C1 segment of cervical spinal cord (tissue), 14 donors: ENCODE measurements at regions not wholly inside any gene's neighbourhood (a gene's known extent, or its start where the extent isn't known, plus 50 kb on each side); places are given as distances from the start of the nearest gene placed in this dataset.

Experiments used
- DNase-seq, 14 donors: peaks; one replicate each; lab custom pipeline; 2025; lab: John Stamatoyannopoulos, UW

- DNase-seq: no peak
These were observed 370.6 kb upstream of the NCAM2 start for GRCh38 chr21:20627594-20627993.

DNA sequence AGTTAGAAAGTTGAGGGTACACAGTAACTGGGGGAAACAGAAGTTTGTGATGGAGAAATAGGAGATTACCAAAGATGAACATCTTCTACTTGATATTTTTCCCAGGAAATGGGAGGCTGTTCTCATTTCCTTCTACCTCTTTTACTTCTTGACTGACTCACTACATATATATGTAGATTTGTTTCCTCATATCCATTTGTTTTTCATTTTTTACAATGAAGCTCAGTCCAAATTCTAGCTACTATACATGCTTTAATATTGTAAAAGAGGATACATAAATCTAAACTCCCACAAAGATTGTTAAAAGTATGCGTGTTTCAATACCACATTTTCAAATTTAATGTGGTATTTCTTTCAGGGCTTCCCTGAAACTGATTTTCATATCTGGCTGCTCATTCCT lies 366.6 kb upstream of the NCAM2 start:
- DNase-seq: no peak

- DNase-seq: no peak
These were observed 359.2 kb upstream of the NCAM2 start for GRCh38 chr21:20639026-20639425.

GRCh38 chr21:20641241-20641640 lies 357.0 kb upstream of the NCAM2 start:
- no peak for DNase-seq

- no peak for DNase-seq
These were observed 355.5 kb upstream of the NCAM2 start for GRCh38 chr21:20642681-20643080.

DNA sequence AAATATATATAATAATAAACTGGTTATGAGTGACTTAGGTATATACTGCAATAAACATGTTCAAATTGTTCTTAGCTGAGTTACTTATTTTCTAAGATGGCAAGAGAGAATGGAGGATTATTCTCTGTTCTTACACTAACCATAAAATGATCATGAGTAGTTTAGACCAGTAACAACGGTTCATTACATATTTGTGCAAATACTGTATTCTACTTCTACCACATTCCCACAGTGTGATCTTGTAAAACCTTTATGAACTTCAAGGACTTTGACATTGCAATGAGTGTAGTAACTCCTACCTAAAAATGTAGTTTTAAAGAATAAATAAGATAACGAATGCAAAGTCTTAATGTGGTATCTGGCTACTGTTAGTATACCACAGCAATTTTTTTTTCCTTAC lies 353.7 kb upstream of the NCAM2 start:
- DNase-seq: no peak

GRCh38 chr21:20645344-20645743 lies 352.9 kb upstream of the NCAM2 start:
- no peak for DNase-seq

DNA sequence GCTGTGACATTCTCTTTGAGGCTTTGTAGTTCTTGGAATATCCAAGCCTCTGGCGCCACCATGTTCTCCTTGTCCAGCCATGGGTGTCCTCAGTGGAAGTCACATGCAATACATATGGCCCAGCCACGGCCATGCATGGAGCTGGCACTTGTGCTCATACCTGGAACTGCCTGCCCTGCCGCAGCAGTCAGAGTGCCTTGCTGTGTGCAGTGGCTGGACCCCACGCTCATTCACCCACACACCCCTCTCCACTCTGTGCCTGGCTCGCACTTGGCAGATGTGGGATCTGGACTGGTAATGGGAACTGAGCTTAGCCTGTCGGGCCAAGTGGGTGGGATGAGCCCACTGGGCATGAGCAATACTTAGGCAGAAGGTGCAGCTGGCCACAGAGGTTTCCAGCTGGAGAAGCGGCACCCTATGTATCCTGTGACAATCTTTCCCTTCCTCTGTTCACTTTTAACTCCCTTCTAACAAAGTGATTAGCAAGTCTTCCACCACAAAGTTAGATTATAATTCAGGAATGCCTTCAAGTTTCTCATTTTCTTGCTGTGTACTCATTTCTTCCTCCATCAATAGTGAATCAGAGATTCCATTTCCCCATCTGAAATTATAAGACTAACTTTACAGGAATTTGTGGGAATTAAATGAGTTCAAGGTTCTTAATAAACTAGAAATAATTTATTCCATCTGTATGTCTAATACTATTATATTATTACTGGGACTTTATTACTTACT lies 351.6 kb upstream of the NCAM2 start:
- DNase-seq: peak in 1 of 14 donors; percentile 0

GRCh38 chr21:20647607-20648006 lies 350.6 kb upstream of the NCAM2 start:
- DNase-seq: no peak

DNA sequence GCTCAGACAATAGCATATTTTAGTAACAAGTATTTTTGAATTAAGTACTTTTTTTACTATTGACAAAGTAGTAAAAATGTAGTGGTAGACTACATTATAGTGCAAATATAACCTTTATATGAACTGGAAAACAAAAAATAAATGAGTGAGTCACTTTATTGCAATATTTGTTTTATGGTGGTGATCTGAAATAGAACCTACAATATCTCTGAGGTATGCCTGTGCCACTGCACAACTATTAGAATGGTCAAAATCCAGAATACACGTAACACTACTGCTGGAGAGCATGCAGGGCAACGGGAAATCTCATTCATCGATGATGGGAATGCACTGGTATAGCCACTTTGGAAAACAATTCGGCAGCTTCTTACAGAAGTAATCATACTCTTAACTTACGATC lies 349.0 kb upstream of the NCAM2 start:
- DNase-seq: no peak

DNA sequence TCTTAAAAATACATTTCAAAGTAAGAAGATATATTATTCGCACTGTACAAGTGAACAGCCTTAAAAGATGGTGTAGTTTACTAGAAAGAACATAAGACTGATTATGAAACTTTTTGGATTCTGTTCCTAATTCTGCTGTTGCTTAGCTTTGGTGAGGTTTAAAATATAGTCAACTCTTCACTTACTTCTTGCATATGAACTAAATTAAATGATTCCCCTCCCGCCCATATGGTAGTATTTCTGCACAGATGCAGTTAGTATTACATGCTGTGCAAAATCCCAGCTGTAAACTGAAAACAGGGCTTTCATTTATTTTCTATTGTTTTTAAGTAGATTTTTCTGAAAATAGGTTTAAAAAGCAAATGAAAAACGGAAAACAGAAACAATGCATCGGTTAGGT lies 345.4 kb upstream of the NCAM2 start:
- DNase-seq: no peak

DNA sequence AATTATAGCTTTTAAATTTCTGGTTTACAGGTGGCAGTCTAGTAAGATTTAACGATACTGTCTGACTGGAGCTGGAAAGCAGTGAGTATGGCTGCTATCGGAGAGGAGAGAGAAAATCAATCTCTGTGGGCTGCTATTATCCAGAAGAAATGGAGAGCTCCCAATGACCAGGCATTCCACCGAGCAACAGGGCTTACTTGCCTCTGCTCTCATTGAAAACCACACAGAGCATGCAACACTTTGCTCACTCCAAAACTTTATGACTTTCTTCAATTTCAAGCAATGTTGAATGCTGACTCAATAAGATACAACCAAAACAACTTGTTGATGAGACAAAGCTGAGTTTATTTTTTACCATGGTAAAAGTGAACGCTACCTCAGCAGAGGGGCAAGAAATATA lies 337.0 kb upstream of the NCAM2 start:
- no peak for DNase-seq

DNA sequence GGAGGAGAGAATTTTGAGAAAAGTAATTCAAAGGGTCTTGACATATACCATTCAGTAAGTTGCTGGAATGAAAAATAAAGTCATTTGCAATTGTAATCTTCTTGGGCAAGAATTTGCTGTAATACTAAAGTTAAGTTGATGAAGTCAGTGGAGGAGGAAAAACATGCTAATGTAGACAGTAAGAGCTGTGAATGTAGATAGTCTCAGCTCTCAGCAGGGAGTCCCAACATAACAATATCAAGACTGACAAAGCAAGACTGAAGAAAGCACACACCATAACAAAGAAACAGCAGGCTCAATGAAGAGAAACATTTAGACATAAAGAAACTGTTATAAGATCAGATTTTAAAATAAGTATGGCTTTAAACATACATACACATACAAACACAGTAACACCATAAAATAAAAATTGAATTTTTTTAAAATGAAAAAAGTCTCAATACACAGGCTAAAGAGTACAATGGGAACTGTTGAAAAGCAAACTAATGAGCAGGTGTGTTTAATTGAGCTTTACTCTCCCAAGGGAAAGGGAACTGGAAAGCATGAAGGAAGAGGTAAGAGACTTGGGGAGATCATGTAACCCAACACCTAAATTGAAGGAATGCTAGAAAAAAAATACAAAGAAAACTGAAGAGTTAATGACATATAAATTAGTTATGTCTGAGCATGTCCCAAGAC lies 336.3 kb upstream of the NCAM2 start:
- DNase-seq: no peak

- DNase-seq: no peak
These were observed 335.7 kb upstream of the NCAM2 start for GRCh38 chr21:20662514-20662913.

- DNase-seq: no peak
These were observed 330.3 kb upstream of the NCAM2 start for GRCh38 chr21:20667931-20668330.

- no peak for DNase-seq
These were observed 312.7 kb upstream of the NCAM2 start for GRCh38 chr21:20685475-20685874.

DNA sequence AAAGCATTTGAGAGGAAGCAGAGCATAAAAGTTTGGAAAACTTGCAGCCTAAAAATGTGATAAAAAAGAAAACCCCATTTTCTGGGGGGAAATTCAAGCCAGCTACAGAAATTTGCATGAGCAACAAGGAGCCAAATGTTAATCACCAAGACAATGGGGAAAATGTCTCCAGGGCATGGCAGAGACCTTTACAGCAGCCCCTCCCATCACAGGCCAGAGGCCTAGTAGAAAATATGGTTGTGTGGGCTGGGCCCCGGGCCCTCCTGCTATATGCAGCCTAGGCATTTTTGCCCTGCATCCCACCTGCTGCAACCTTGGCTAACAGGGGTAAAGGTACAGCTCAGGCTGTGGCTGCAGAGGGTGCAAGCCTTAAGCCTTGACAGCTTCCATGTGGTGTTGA lies 299.6 kb upstream of the NCAM2 start:
- no peak for DNase-seq

GRCh38 chr21:20701235-20701634 lies 297.0 kb upstream of the NCAM2 start:
- no peak for DNase-seq

DNA sequence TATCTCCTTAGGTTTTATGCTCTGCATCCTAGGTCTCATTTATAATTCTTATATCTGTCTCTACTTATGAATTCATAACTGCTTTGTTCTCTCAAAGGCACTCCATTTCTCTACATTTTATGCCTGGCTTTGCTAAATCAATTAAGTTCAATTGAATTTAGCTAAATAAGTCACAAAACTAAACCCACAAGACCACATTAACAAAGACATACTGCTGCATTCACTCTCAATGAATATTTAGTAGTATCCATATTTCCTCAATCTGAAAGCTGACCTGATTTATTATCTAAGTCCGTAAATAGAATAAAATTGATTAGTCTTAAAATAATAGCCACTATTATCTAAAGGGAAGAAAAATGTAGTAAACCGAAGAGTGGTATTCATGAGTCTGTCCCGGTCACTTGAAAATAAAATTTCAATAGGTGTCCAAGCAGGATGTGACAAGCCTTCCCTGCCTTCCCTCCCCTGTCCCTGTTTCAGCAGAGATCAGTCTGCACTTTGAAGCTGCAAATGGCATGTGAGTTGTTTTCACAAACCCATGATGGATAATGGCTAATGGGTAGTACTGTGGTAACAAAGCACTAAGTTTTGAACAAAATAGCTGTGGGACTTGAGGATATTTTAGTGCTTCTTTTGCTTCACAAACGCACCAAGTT lies 295.0 kb upstream of the NCAM2 start:
- no peak for DNase-seq

- DNase-seq: no peak
These were observed 277.6 kb upstream of the NCAM2 start for GRCh38 chr21:20720623-20721022.

DNA sequence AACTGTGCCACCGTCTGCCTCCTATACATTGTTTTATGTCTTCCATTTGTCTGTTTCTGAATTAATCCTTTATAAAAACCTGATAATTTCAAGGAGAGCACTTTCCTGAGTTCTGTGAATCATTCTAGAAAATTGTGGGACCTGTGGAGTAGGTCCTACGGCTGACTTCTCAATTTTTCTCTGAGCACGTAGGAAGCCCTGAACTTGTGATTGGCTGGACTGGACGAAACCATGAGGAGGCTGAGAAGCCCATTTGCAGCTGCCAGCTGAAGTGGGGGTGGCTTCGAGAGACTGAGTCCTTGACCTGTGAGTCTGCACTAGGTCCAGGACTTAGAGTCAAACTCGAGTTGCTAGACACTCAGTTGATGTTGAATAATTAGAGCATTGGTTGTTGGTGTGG lies 277.1 kb upstream of the NCAM2 start:
- DNase-seq: no peak

GRCh38 chr21:20728691-20729090 lies 269.5 kb upstream of the NCAM2 start:
- no peak for DNase-seq

DNA sequence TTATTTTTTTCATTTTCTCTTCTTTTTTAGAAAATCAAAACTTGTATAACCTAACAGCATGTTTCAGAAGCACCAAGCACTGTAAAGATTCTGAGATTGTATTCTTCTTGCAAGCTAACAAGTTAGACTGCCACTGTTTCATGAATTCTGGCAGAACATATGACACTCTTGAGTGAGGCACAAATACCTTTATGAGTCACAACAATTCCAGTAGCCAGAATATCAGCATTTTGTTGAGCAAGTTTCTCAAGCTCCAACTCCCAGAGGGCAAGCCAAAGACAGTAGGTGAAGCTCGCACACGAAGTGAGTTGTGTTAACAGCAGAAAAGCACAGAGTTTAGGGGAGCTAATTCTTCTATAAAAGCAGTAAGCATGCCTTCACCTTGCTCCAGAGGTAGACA lies 268.8 kb upstream of the NCAM2 start:
- DNase-seq: no peak
